Gastrocnemius medialis (tissue), 4 donors: ENCODE measurements at regions not wholly inside any gene's neighbourhood (a gene's known extent, or its start where the extent isn't known, plus 50 kb on each side); places are given as distances from the start of the nearest gene placed in this dataset.

Experiments
- ATAC-seq, 2 donors: fragments of 150-250 bp; one replicate each; pipeline ENCODE4 v1.9.1; 2016
- DNase-seq, 2 donors: peaks; one replicate each; pipeline ENCODE4 v3.0.0-alpha.2; 2019
- H3K27ac ChIP-seq, 4 donors: fragments of 200-600 bp; sonication (generic); 1 replicate in 1 of 4; 2 replicates in 3 of 4; pipeline ENCODE4 v1.5.1; 2016 to 2018; ENCODE audit warnings: mild to moderate bottlenecking in 2 of 4, moderate library complexity in 1 of 4
- H3K27me3 ChIP-seq, 3 donors: fragments of 200-600 bp; sonication (generic) in 2 of 3; 1 replicate in 1 of 3; 2 replicates in 2 of 3; pipeline versions ENCODE4 v1.5.1 to v1.6.0; 2016 to 2019; ENCODE audit warnings: mild to moderate bottlenecking in 1 of 3, moderate library complexity in 1 of 3
- H3K36me3 ChIP-seq, 2 donors: fragments of 200-600 bp; sonication (generic) in 1 of 2; one replicate each; pipeline ENCODE4 v1.5.1; 2017 to 2018
- H3K4me1 ChIP-seq, 2 donors: fragments of 200-600 bp; sonication (generic) in 1 of 2; one replicate each; pipeline ENCODE4 v1.5.1; 2016 to 2017; ENCODE audit warnings: mild to moderate bottlenecking in 2 of 2
- H3K4me3 ChIP-seq, 4 donors: fragments of 200-600 bp; sonication (generic) in 3 of 4; 1 replicate in 1 of 4; 2 replicates in 3 of 4; pipeline ENCODE4 v1.5.1; 2016 to 2019; ENCODE audit warnings: mild to moderate bottlenecking in 2 of 4
- H3K9me3 ChIP-seq, 3 donors: fragments of 200-600 bp; sonication (generic) in 2 of 3; 1 replicate in 1 of 3; 2 replicates in 2 of 3; pipeline ENCODE4 v1.5.1; 2016 to 2019
- CTCF ChIP-seq, 5 experiments: fragments of 450-650 bp in 3 of 5; fragments of 200-600 bp in 2 of 5; sonication (generic) in 2 of 5; IDR thresholded peaks in 4 of 5; conservative IDR thresholded peaks in 1 of 5; 1 replicate in 4 of 5; 2 replicates in 1 of 5; pipeline ENCODE4 v1.5.1; 2016 to 2019; ENCODE audit warnings: antibody characterized with exemption in 5 of 5, mild to moderate bottlenecking in 3 of 5, moderate library complexity in 3 of 5
- POLR2A ChIP-seq, 2 donors: fragments of 450-650 bp; IDR thresholded peaks; one replicate each; pipeline ENCODE4 v1.6.1; 2017; ENCODE audit warnings: antibody characterized with exemption in 2 of 2, mild to moderate bottlenecking in 2 of 2, moderate library complexity in 2 of 2
- in situ Hi-C, 4 donors: fragments of 200-750 bp; cut with MboI; loops; one replicate each; pipeline versions ENCODE4 v1.15.0 to v1.8.0; 2017; ENCODE audit warnings: low sequenced_read_pairs in 4 of 4
- intact Hi-C: fragments of 100-400 bp; cut with DNase I; formaldehyde crosslinking; loops from one replicate; pipeline ENCODE4 v1.15.1; 2023; ENCODE audit warnings: low total_unique reads

- no peak for ATAC-seq
- in situ Hi-C loops (no loop called here), intact Hi-C loops (no loop called here)
- no peak for DNase-seq
- Histone ChIP-seq H3K27ac (no peak overlapping the region), H3K4me1 (no peaks in the 10 kb centered on the region), H3K4me3 (no peak overlapping the region), H3K36me3 (no peaks in the 10 kb centered on the region), H3K27me3 (no peaks in the 10 kb centered on the region), H3K9me3 (no peaks in the 10 kb centered on the region)
- no peak for TF ChIP-seq CTCF (IDR thresholded peaks at IDR 0.05 in 4 of 5, conservative IDR thresholded peaks at IDR 0.05 in 1 of 5)
- TF ChIP-seq POLR2A (IDR thresholded peaks at IDR 0.05), result no peak
These were observed 633.5 kb downstream of the DTWD2 start for GRCh38 chr5:118354797-118355196.

- TF ChIP-seq POLR2A (IDR thresholded peaks at IDR 0.05) (no peak), CTCF (IDR thresholded peaks at IDR 0.05 in 4 of 5, conservative IDR thresholded peaks at IDR 0.05 in 1 of 5) (no peak)
- in situ Hi-C loops (no loop called here), intact Hi-C loops (no loop called here)
- Histone ChIP-seq H3K4me1 (no peaks in the 10 kb centered on the region), H3K27me3 (no peaks in the 10 kb centered on the region), H3K27ac (no peak overlapping the region), H3K4me3 (no peak overlapping the region), H3K9me3 (no peaks in the 10 kb centered on the region), H3K36me3 (no peaks in the 10 kb centered on the region)
- no peak for DNase-seq
- no peak for ATAC-seq
These were observed 634.4 kb downstream of the DTWD2 start for GRCh38 chr5:118353970-118354369.

- in situ Hi-C loops (no loop called here), intact Hi-C loops (no loop called here)
- H3K4me3 ChIP-seq, result no peak overlapping the region
- no peaks in the 10 kb centered on the region for H3K9me3 ChIP-seq
- H3K36me3 ChIP-seq, result no peaks in the 10 kb centered on the region
- no peak overlapping the region for H3K27ac ChIP-seq
- DNase-seq, result no peak
- no peak for TF ChIP-seq POLR2A (IDR thresholded peaks at IDR 0.05)
- no peak for TF ChIP-seq CTCF (IDR thresholded peaks at IDR 0.05 in 4 of 5, conservative IDR thresholded peaks at IDR 0.05 in 1 of 5)
- no peaks in the 10 kb centered on the region for H3K4me1 ChIP-seq
- no peaks in the 10 kb centered on the region for H3K27me3 ChIP-seq
- ATAC-seq, result no peak
These were observed 651.9 kb downstream of the DTWD2 start for GRCh38 chr5:118336468-118336867.

GRCh38 chr5:118327389-118327788 lies 661.0 kb downstream of the DTWD2 start:
- no peak for TF ChIP-seq CTCF (IDR thresholded peaks at IDR 0.05 in 4 of 5, conservative IDR thresholded peaks at IDR 0.05 in 1 of 5)
- TF ChIP-seq POLR2A (IDR thresholded peaks at IDR 0.05), result no peak
- intact Hi-C loops (no loop called here), in situ Hi-C loops (no loop called here)
- Histone ChIP-seq H3K9me3 (no peaks in the 10 kb centered on the region), H3K4me3 (no peak overlapping the region), H3K4me1 (no peaks in the 10 kb centered on the region), H3K27me3 (no peaks in the 10 kb centered on the region), H3K36me3 (no peaks in the 10 kb centered on the region), H3K27ac (no peak overlapping the region)
- DNase-seq (no peak), ATAC-seq (no peak)

- DNase-seq, result no peak
- in situ Hi-C loops (no loop called here), intact Hi-C loops (no loop called here)
- no peak overlapping the region for H3K27ac ChIP-seq
- no peak overlapping the region for H3K4me3 ChIP-seq
- no peak for ATAC-seq
- no peaks in the 10 kb centered on the region for H3K9me3 ChIP-seq
- no peaks in the 10 kb centered on the region for H3K27me3 ChIP-seq
- no peaks in the 10 kb centered on the region for H3K4me1 ChIP-seq
- H3K36me3 ChIP-seq, result no peaks in the 10 kb centered on the region
- TF ChIP-seq POLR2A (IDR thresholded peaks at IDR 0.05), result no peak
- no peak for TF ChIP-seq CTCF (IDR thresholded peaks at IDR 0.05 in 4 of 5, conservative IDR thresholded peaks at IDR 0.05 in 1 of 5)
These were observed 661.8 kb downstream of the DTWD2 start for GRCh38 chr5:118326481-118327045.
